K562 (cell line): ENCODE measurements at regions not wholly inside any gene's neighbourhood (a gene's known extent, or its start where the extent isn't known, plus 50 kb on each side); places are given as distances from the start of the nearest gene placed in this dataset.
A peak's percentile ranks its signal among the peaks of the same experiment; 100 is the strongest.

Experiments
- ATAC-seq: fragments of 200-7000 bp; cut with Tn5 transposase; 3 replicates; pipeline ENCODE4 v1.9.1; 2020; ENCODE audit warnings: moderate library complexity
- BruUV-seq: library from RNA; stranded (reverse); fragments of 400-500 nt; replicated peaks from 2 replicates; lab custom pipeline; 2021; lab: Mats Ljungman, UMichigan
- CTCF ChIA-PET: fragments of 300-600 bp; formaldehyde crosslinking; extraction: SDS; loops from one replicate; lab custom pipeline; 2021; ENCODE audit warnings: low intra/inter-chr PET ratio; lab: Yijun Ruan, JAX
- POLR2A ChIA-PET: fragments of 300-600, 350-650 bp; sonication (Branson Sonifier 250); formaldehyde crosslinking; extraction: SDS; loops from one replicate; lab custom pipeline; 2021; ENCODE audit warnings: antibody characterized with exemption, inconsistent platforms; lab: Yijun Ruan, JAX
- DNase-seq, 4 experiments: peaks; one replicate each; pipeline versions ENCODE4 v3.0.0 to v3.0.0-alpha.2; 2011 to 2018; ENCODE audit warnings: low spot score in 3 of 4, mixed read lengths in 3 of 4; ENCODE audit errors: extremely low read depth in 1 of 4
- FAIRE-seq: peaks from 2 replicates; lab custom pipeline; 2011; peaks lifted over from hg19 to GRCh38; lab: Jason Lieb, UNC
- H2AFZ ChIP-seq: 2 replicates; pipeline ENCODE4 v1.6.0; 2011; ENCODE audit warnings: low read depth, low read length, control low read depth, inconsistent platforms
- H3K27ac ChIP-seq: fragments of 200-600 bp; 3 replicates; pipeline ENCODE4 v1.8.0; 2011; ENCODE audit warnings: low read depth, mild to moderate bottlenecking, control low read depth, inconsistent platforms, low read length, moderate library complexity, mixed read lengths; ENCODE audit errors: extremely low read depth
- H3K27me3 ChIP-seq, 2 experiments: fragments of 300-600 bp in 1 of 2; 2 replicates in 1 of 2; 3 replicates in 1 of 2; pipeline versions ENCODE4 v1.6.0 to v1.8.0; 2011; ENCODE audit warnings: inconsistent platforms in 2 of 2, low read length in 2 of 2, mild to moderate bottlenecking in 1 of 2, mixed read lengths in 1 of 2, moderate library complexity in 1 of 2; ENCODE audit not compliant: control insufficient read depth in 2 of 2, insufficient read depth in 2 of 2
- H3K36me3 ChIP-seq: fragments of 300-600 bp; 3 replicates; pipeline ENCODE4 v1.8.0; 2011; ENCODE audit warnings: mild to moderate bottlenecking, low read length, inconsistent platforms; ENCODE audit not compliant: control insufficient read depth, insufficient read depth
- H3K4me1 ChIP-seq, 2 experiments: fragments of 200-600 bp in 1 of 2; replicated peaks in 1 of 2; 2 replicates in 1 of 2; 3 replicates in 1 of 2; pipeline versions ENCODE4 v1.5.1 to v1.8.0; 2011; ENCODE audit warnings: inconsistent platforms in 2 of 2, low read length in 2 of 2, mild to moderate bottlenecking in 1 of 2, mixed read lengths in 1 of 2, moderate library complexity in 1 of 2; ENCODE audit not compliant: control insufficient read depth in 2 of 2, insufficient read depth in 2 of 2
- H3K4me2 ChIP-seq: 2 replicates; pipeline ENCODE4 v1.6.1; 2011; ENCODE audit warnings: low read length, control low read depth, inconsistent platforms, mixed read lengths; ENCODE audit not compliant: insufficient read depth
- H3K4me3 ChIP-seq: fragments of 200-600 bp; sonication (generic), shearing (Covaris generic); 2 replicates; pipeline ENCODE4 v1.5.1; 2016; ENCODE audit warnings: control low read depth, inconsistent platforms
- H3K79me2 ChIP-seq: fragments of 200-600 bp; 3 replicates; pipeline ENCODE4 v1.8.0; 2011; ENCODE audit warnings: low read length, inconsistent platforms; ENCODE audit not compliant: control insufficient read depth, insufficient read depth
- H3K9ac ChIP-seq, 2 experiments: 2 replicates each; pipeline versions ENCODE4 v1.6.0 to v1.6.1; 2011; ENCODE audit warnings: low read depth in 2 of 2, low read length in 2 of 2, control low read depth in 1 of 2, inconsistent platforms in 1 of 2, mild to moderate bottlenecking in 1 of 2, mixed read lengths in 1 of 2; ENCODE audit not compliant: insufficient read depth in 1 of 2
- H3K9me1 ChIP-seq: one replicate; pipeline ENCODE4 v1.6.0; 2011; ENCODE audit warnings: inconsistent platforms, mild to moderate bottlenecking, low read length, moderate library complexity; ENCODE audit not compliant: control insufficient read depth, insufficient read depth
- H3K9me3 ChIP-seq: replicated peaks from 2 replicates; pipeline ENCODE4 v1.5.1; 2011; ENCODE audit warnings: low read depth, low read length, inconsistent platforms; ENCODE audit not compliant: control insufficient read depth, insufficient read depth
- H4K20me1 ChIP-seq: replicated peaks from 2 replicates; pipeline ENCODE4 v1.6.1; 2011; ENCODE audit warnings: low read length, inconsistent platforms, mixed read lengths; ENCODE audit not compliant: control insufficient read depth, insufficient read depth
- MLLT1 ChIP-seq, 2 experiments: fragments of 450-650 bp; IDR thresholded peaks; 2 replicates each; pipeline ENCODE4 v1.6.1; 2016
- WGBS: fragments of 100-300 bp; shearing (Covaris generic); methylation state at CpG from one replicate; pipeline ENCODE4 v1.1.6; 2016; ENCODE audit warnings: low coverage, mixed read lengths; ENCODE audit not compliant: insufficient coverage; ENCODE audit errors: missing lambda C conversion rate; 5-methylcytosine and 5-hydroxymethylcytosine counted together
- in situ Hi-C: fragments of 300-500 bp; cut with MboI; formaldehyde crosslinking; loops from 4 replicates; pipeline ENCODE4 v1.15.0; 2018; ENCODE audit warnings: inconsistent platforms, mixed read lengths
- intact Hi-C: fragments of 100-400 bp; cut with micrococcal nuclease; formaldehyde crosslinking; loops from 2 replicates; pipeline ENCODE4 v1.14.2; 2022
- TF ChIP-seq, protein P1 (sequence below): sonication (generic); formaldehyde crosslinking; IDR thresholded peaks from 2 replicates; pipeline ENCODE4 v1.8.1; 2023; ENCODE audit warnings: mild to moderate bottlenecking, missing genetic modification reagents

- Histone ChIP-seq H4K20me1 (no peaks in the 10 kb centered on the region), H3K27ac (peak overlapping the region; percentile 87; the same call in 2 of the 3 replicates), H3K4me2 (peak overlapping the region; percentile 93; the same call in 1 of the 2 replicates), H3K36me3 (peaks cover 25% of the 10 kb centered on the region; the same call in 2 of the 3 replicates), H3K9me1 (no peaks in the 10 kb centered on the region), H2AFZ (peak overlapping the region; percentile 90), H3K4me1 (peaks cover 19 to 66% of the 10 kb centered on the region in 2 experiments; a peak in 4 of 5 replicates), H3K4me3 (no peak overlapping the region), H3K9ac (peak overlapping the region; percentile 84 to 91), H3K27me3 (no peaks in the 10 kb centered on the region), H3K9me3 (no peaks in the 10 kb centered on the region), H3K79me2 (peaks cover 42% of the 10 kb centered on the region)
- BruUV-seq: no TSS peak
- no peak for DNase-seq
- 0 out of 4 replicates have a peak, but pooled peaks of 1 of the 2 experiments have one; percentile 48 for TF ChIP-seq MLLT1 (IDR thresholded peaks at IDR 0.05)
- TF ChIP-seq, protein P1, sequence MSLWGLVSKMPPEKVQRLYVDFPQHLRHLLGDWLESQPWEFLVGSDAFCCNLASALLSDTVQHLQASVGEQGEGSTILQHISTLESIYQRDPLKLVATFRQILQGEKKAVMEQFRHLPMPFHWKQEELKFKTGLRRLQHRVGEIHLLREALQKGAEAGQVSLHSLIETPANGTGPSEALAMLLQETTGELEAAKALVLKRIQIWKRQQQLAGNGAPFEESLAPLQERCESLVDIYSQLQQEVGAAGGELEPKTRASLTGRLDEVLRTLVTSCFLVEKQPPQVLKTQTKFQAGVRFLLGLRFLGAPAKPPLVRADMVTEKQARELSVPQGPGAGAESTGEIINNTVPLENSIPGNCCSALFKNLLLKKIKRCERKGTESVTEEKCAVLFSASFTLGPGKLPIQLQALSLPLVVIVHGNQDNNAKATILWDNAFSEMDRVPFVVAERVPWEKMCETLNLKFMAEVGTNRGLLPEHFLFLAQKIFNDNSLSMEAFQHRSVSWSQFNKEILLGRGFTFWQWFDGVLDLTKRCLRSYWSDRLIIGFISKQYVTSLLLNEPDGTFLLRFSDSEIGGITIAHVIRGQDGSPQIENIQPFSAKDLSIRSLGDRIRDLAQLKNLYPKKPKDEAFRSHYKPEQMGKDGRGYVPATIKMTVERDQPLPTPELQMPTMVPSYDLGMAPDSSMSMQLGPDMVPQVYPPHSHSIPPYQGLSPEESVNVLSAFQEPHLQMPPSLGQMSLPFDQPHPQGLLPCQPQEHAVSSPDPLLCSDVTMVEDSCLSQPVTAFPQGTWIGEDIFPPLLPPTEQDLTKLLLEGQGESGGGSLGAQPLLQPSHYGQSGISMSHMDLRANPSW (CRISPR knock-in tag): no peak
- FAIRE-seq: no peak
- ChIA-PET CTCF (no interaction called here), POLR2A (interaction anchor here (1.1 to 2.4 kb wide), 2 partner anchors 11 to 75 kb away, joined by 3 to 7 read pairs; no protein-coding TSS in a partner anchor)
- no peak for ATAC-seq
- intact Hi-C loops: no loop called here
- WGBS: 91% methylated on average over 11 of the region's 14 CpGs
- in situ Hi-C loops: no loop called here
Measured at GRCh38 chr22:46084376-46084775, 66.0 kb upstream of the PPARA start.
